CD4-positive, alpha-beta T cell (primary cell): ENCODE measurements at regions not wholly inside any gene's neighbourhood (a gene's known extent, or its start where the extent isn't known, plus 50 kb on each side); places are given as distances from the start of the nearest gene placed in this dataset.

ENCODE experiments used
- ATAC-seq: fragments of 200-7000 bp; cut with Tn5 transposase; one replicate; pipeline ENCODE4 v1.10.0; 2022; ENCODE audit warnings: mild to moderate bottlenecking; ENCODE audit not compliant: poor library complexity
- CTCF ChIA-PET: fragments of 350-600 bp; sonication (Branson Sonifier 250); formaldehyde crosslinking; loops from one replicate; lab custom pipeline; 2021; ENCODE audit warnings: antibody characterized with exemption, inconsistent platforms; lab: Charles Lee
- POLR2A ChIA-PET: fragments of 350-600 bp; sonication (Branson Sonifier 250); formaldehyde crosslinking; loops from one replicate; lab custom pipeline; 2021; ENCODE audit warnings: antibody characterized with exemption, inconsistent platforms; lab: Charles Lee
- DNase-seq, 14 experiments: peaks; one replicate each; pipeline ENCODE4 v3.0.0-alpha.2; 2013 to 2020; ENCODE audit warnings: mixed read lengths in 2 of 14
- H3K27ac ChIP-seq, 2 donors: one replicate each; pipeline versions ENCODE4 v1.5.1 to v1.7.0; 2013; ENCODE audit warnings: low read length in 2 of 2, low read depth in 1 of 2, mild to moderate bottlenecking in 1 of 2
- H3K27me3 ChIP-seq, 2 experiments: 1 replicate in 1 of 2; 2 replicates in 1 of 2; pipeline versions ENCODE4 v1.6.1 to v1.7.0; 2013; ENCODE audit warnings: low read length in 2 of 2, control low read depth in 1 of 2, mild to moderate bottlenecking in 1 of 2, moderate library complexity in 1 of 2; ENCODE audit not compliant: insufficient read depth in 2 of 2, control insufficient read depth in 1 of 2
- H3K36me3 ChIP-seq: one replicate; pipeline ENCODE4 v1.6.1; 2013; ENCODE audit warnings: low read length, control low read depth; ENCODE audit not compliant: insufficient read depth
- H3K4me1 ChIP-seq: one replicate; pipeline ENCODE4 v1.6.1; 2013; ENCODE audit warnings: low read length, control low read depth; ENCODE audit not compliant: insufficient read depth
- H3K4me3 ChIP-seq: one replicate; pipeline ENCODE4 v1.5.1; 2013; ENCODE audit warnings: mild to moderate bottlenecking, low read length, moderate library complexity
- H3K9me3 ChIP-seq, 2 experiments: 1 replicate in 1 of 2; 2 replicates in 1 of 2; pipeline versions ENCODE4 v1.6.1 to v1.7.0; 2013; ENCODE audit warnings: low read length in 2 of 2, mild to moderate bottlenecking in 2 of 2, control low read depth in 1 of 2, moderate library complexity in 1 of 2; ENCODE audit not compliant: control insufficient read depth in 1 of 2, insufficient read depth in 1 of 2
- H3K27ac Mint-ChIP-seq: one replicate; pipeline ENCODE4 v1.8.0; 2020; ENCODE audit warnings: mixed read lengths
- H3K27me3 Mint-ChIP-seq: one replicate; pipeline ENCODE4 v1.8.0; 2021; ENCODE audit warnings: mixed read lengths
- H3K36me3 Mint-ChIP-seq: one replicate; pipeline ENCODE4 v1.8.0; 2021; ENCODE audit warnings: low read depth, mixed read lengths
- H3K4me1 Mint-ChIP-seq: one replicate; pipeline ENCODE4 v1.8.0; 2021; ENCODE audit warnings: low read depth, mixed read lengths
- H3K4me3 Mint-ChIP-seq: one replicate; pipeline ENCODE4 v1.8.0; 2020; ENCODE audit warnings: mild to moderate bottlenecking, mixed read lengths
- H3K9me3 Mint-ChIP-seq: one replicate; pipeline ENCODE4 v1.8.0; 2020; ENCODE audit warnings: mixed read lengths
- CTCF ChIP-seq: fragments of 200-600 bp; IDR thresholded peaks from one replicate; pipeline ENCODE4 v1.8.0; 2022; ENCODE audit warnings: antibody characterized with exemption, mild to moderate bottlenecking
- intact Hi-C, 2 experiments: fragments of 100-400 bp; cut with DNase I in 1 of 2; cut with micrococcal nuclease in 1 of 2; formaldehyde crosslinking; loops; one replicate each; pipeline versions ENCODE4 v1.15.1 to v1.9.0; 2023 to 2025; cut with DNase I, micrococcal nuclease

- Histone ChIP-seq H3K4me3 (no peak overlapping the region), H3K36me3 (no peaks in the 10 kb centered on the region), H3K9me3 (no peaks in the 10 kb centered on the region), H3K27ac (no peak overlapping the region), H3K27me3 (no peaks in the 10 kb centered on the region), H3K4me1 (no peaks in the 10 kb centered on the region)
- H3K36me3 Mint-ChIP-seq = no peaks in the 10 kb centered on the region
- no peaks in the 10 kb centered on the region for H3K9me3 Mint-ChIP-seq
- no peak for DNase-seq
- no peaks in the 10 kb centered on the region for H3K4me1 Mint-ChIP-seq
- ChIA-PET POLR2A (no interaction called here), CTCF (no interaction called here)
- H3K27me3 Mint-ChIP-seq = no peaks in the 10 kb centered on the region
- no peak for ATAC-seq
- no peak overlapping the region for H3K4me3 Mint-ChIP-seq
- no peak overlapping the region for H3K27ac Mint-ChIP-seq
- intact Hi-C loops = no loop called here
- TF ChIP-seq CTCF = no peak
Measured at GRCh38 chr2:122180972-122181371, 425.5 kb downstream of the TSN start.

- H3K36me3 Mint-ChIP-seq = no peaks in the 10 kb centered on the region
- no peak overlapping the region for H3K27ac Mint-ChIP-seq
- H3K4me1 Mint-ChIP-seq = no peaks in the 10 kb centered on the region
- no peaks in the 10 kb centered on the region for H3K27me3 Mint-ChIP-seq
- no peak for TF ChIP-seq CTCF
- intact Hi-C loops = no loop called here
- Histone ChIP-seq H3K27me3 (no peaks in the 10 kb centered on the region), H3K36me3 (no peaks in the 10 kb centered on the region), H3K9me3 (no peaks in the 10 kb centered on the region), H3K27ac (no peak overlapping the region), H3K4me1 (no peaks in the 10 kb centered on the region), H3K4me3 (no peak overlapping the region)
- ATAC-seq (no peak), DNase-seq (no peak)
- ChIA-PET CTCF (no interaction called here), POLR2A (no interaction called here)
- no peak overlapping the region for H3K4me3 Mint-ChIP-seq
- no peaks in the 10 kb centered on the region for H3K9me3 Mint-ChIP-seq
Measured at GRCh38 chr2:122182616-122183355, 427.3 kb downstream of the TSN start.

GRCh38 chr2:122183890-122184289 lies 428.4 kb downstream of the TSN start:
- no peak for DNase-seq
- POLR2A ChIA-PET = no interaction called here
- no peaks in the 10 kb centered on the region for H3K9me3 Mint-ChIP-seq
- Histone ChIP-seq H3K27ac (no peak overlapping the region), H3K9me3 (no peaks in the 10 kb centered on the region), H3K4me3 (no peak overlapping the region), H3K27me3 (no peaks in the 10 kb centered on the region), H3K36me3 (no peaks in the 10 kb centered on the region), H3K4me1 (no peaks in the 10 kb centered on the region)
- no peak overlapping the region for H3K4me3 Mint-ChIP-seq
- no peak for TF ChIP-seq CTCF
- no peaks in the 10 kb centered on the region for H3K36me3 Mint-ChIP-seq
- no peak for ATAC-seq
- no peaks in the 10 kb centered on the region for H3K27me3 Mint-ChIP-seq
- H3K27ac Mint-ChIP-seq = no peak overlapping the region
- intact Hi-C loops = no loop called here
- H3K4me1 Mint-ChIP-seq = no peaks in the 10 kb centered on the region
- CTCF ChIA-PET = no interaction called here
